ENCODE measurements at regions not wholly inside any gene's neighbourhood (a gene's known extent, or its start where the extent isn't known, plus 50 kb on each side); places are given as distances from the start of the nearest gene placed in this dataset.
A peak's percentile ranks its signal among the peaks of the same experiment; 100 is the strongest.

DNA sequence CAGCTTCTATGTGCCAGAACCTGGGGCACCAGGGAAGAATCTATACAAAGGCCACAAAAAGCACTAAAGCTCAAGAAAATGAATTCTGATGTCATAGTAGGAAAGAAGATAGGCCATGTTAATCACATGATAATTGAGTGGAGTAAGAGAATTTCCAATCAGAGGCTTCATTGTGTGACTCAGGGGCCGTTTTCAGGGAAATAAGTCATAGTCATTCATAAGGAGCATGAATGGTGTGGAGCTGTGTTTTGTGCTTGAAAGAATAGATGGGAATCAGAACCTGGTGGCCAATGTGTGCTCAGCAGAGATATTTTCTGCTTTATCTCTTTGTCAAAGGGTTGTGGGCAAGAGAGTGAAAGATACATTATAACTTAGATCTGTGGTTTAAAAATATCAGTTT, 102.4 kb upstream of the ZDHHC15 start:
- H3K36me3 ChIP-seq (ENCODE audit: control insufficient read depth in 2 of 2, extremely low read depth in 1 of 2, insufficient read depth in 2 of 2, low read length in 2 of 2) = no peaks in the 10 kb centered on the region
- H3K4me2 ChIP-seq (ENCODE audit: control insufficient read depth, extremely low read depth, insufficient read depth, low read depth, low read length) = no peak overlapping the region
- no peak for FAIRE-seq
- TF ChIP-seq EZH2 (IDR thresholded peaks at IDR 0.05; ENCODE audit: low read length) = no peak
- TF ChIP-seq, protein P1, sequence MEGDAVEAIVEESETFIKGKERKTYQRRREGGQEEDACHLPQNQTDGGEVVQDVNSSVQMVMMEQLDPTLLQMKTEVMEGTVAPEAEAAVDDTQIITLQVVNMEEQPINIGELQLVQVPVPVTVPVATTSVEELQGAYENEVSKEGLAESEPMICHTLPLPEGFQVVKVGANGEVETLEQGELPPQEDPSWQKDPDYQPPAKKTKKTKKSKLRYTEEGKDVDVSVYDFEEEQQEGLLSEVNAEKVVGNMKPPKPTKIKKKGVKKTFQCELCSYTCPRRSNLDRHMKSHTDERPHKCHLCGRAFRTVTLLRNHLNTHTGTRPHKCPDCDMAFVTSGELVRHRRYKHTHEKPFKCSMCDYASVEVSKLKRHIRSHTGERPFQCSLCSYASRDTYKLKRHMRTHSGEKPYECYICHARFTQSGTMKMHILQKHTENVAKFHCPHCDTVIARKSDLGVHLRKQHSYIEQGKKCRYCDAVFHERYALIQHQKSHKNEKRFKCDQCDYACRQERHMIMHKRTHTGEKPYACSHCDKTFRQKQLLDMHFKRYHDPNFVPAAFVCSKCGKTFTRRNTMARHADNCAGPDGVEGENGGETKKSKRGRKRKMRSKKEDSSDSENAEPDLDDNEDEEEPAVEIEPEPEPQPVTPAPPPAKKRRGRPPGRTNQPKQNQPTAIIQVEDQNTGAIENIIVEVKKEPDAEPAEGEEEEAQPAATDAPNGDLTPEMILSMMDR (optimal IDR thresholded peaks at IDR 0.05 in 1 of 3, IDR thresholded peaks at IDR 0.05 in 1 of 3, conservative IDR thresholded peaks at IDR 0.05 in 1 of 3; ENCODE audit: extremely low read depth in 1 of 3, insufficient read depth in 2 of 3, low read length in 3 of 3) = no peak
- no peaks in the 10 kb centered on the region for H3K9me1 ChIP-seq (ENCODE audit: control insufficient read depth, extremely low read depth, insufficient read depth, low read length)
- DNase-seq (ENCODE audit: low read depth, low spot score) = no peak
- H3K4me1 ChIP-seq (ENCODE audit: control insufficient read depth, extremely low read depth, insufficient read depth, low read length) = no peaks in the 10 kb centered on the region
- no peak overlapping the region for H3K9ac ChIP-seq (ENCODE audit: control insufficient read depth, extremely low read depth, insufficient read depth, low read length)
- H4K20me1 ChIP-seq (ENCODE audit: control insufficient read depth, extremely low read depth, insufficient read depth, low read length) = no peaks in the 10 kb centered on the region
- no peaks in the 10 kb centered on the region for H3K79me2 ChIP-seq (ENCODE audit: control insufficient read depth, insufficient read depth, low read length)
- no peak overlapping the region for H2AFZ ChIP-seq (ENCODE audit: control insufficient read depth, low read length)
- H3K4me3 ChIP-seq (ENCODE audit: control insufficient read depth in 2 of 3, extremely low read depth in 1 of 3, insufficient read depth in 2 of 3, low read depth in 1 of 3, low read length in 3 of 3) = no peak overlapping the region
- dilution Hi-C loops (cut with MboI; ENCODE audit: extremely low pct_ligation_motif_present, low sequenced_read_pairs) = no loop called here
- no peaks in the 10 kb centered on the region for H3K9me3 ChIP-seq (ENCODE audit: control insufficient read depth, low read depth, low read length)
- H3K27ac ChIP-seq (ENCODE audit: control insufficient read depth, insufficient read depth, low read length) = no peak overlapping the region
- no peaks in the 10 kb centered on the region for H3K27me3 ChIP-seq (ENCODE audit: control insufficient read depth, extremely low read depth, insufficient read depth, low read length)

DNA sequence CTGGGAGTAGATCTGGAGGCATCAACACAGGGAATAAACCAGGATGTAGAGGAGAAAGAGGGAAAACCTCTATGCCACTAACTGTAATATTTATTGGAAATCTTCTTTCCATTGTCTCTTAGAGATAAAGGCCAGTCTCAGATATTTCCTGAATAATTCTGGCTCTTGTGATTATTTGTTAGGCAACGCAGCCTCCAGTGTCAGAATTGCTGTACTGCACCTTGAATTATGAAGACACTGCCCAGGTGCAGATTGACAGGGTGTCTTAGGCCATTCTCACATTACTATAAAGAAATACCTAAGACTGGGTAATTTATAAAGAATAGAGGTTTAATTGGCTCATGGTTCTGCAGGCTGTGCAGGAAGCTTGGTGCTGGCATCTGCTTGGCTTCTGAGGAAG, 100.7 kb upstream of the ZDHHC15 start:
- Histone ChIP-seq H3K27ac (ENCODE audit: control insufficient read depth, insufficient read depth, low read length) (no peak overlapping the region), H3K4me1 (ENCODE audit: control insufficient read depth, extremely low read depth, insufficient read depth, low read length) (no peaks in the 10 kb centered on the region), H3K27me3 (ENCODE audit: control insufficient read depth, extremely low read depth, insufficient read depth, low read length) (no peaks in the 10 kb centered on the region), H3K9me3 (ENCODE audit: control insufficient read depth, low read depth, low read length) (no peaks in the 10 kb centered on the region), H3K4me2 (ENCODE audit: control insufficient read depth, extremely low read depth, insufficient read depth, low read depth, low read length) (no peak overlapping the region), H3K36me3 (ENCODE audit: control insufficient read depth in 2 of 2, extremely low read depth in 1 of 2, insufficient read depth in 2 of 2, low read length in 2 of 2) (no peaks in the 10 kb centered on the region), H3K9me1 (ENCODE audit: control insufficient read depth, extremely low read depth, insufficient read depth, low read length) (no peaks in the 10 kb centered on the region), H3K79me2 (ENCODE audit: control insufficient read depth, insufficient read depth, low read length) (no peaks in the 10 kb centered on the region), H3K4me3 (ENCODE audit: control insufficient read depth in 2 of 3, extremely low read depth in 1 of 3, insufficient read depth in 2 of 3, low read depth in 1 of 3, low read length in 3 of 3) (no peak overlapping the region), H2AFZ (ENCODE audit: control insufficient read depth, low read length) (no peak overlapping the region), H3K9ac (ENCODE audit: control insufficient read depth, extremely low read depth, insufficient read depth, low read length) (no peak overlapping the region), H4K20me1 (ENCODE audit: control insufficient read depth, extremely low read depth, insufficient read depth, low read length) (no peaks in the 10 kb centered on the region)
- DNase-seq (ENCODE audit: low read depth, low spot score) (no peak), FAIRE-seq (no peak)
- TF ChIP-seq EZH2 (IDR thresholded peaks at IDR 0.05; ENCODE audit: low read length) = no peak
- TF ChIP-seq, protein P1 (optimal IDR thresholded peaks at IDR 0.05 in 1 of 3, IDR thresholded peaks at IDR 0.05 in 1 of 3, conservative IDR thresholded peaks at IDR 0.05 in 1 of 3; ENCODE audit: extremely low read depth in 1 of 3, insufficient read depth in 2 of 3, low read length in 3 of 3) = peak in 1 of 3 experiments; percentile 21
- dilution Hi-C loops (cut with MboI; ENCODE audit: extremely low pct_ligation_motif_present, low sequenced_read_pairs) = no loop called here

All from keratinocyte (primary cell).